Testis (tissue), 2 donors: ENCODE measurements at regions not wholly inside any gene's neighbourhood (a gene's known extent, or its start where the extent isn't known, plus 50 kb on each side); places are given as distances from the start of the nearest gene placed in this dataset.
"Not testable (repeated sequence)": the region's sequence is repeated elsewhere in the genome, so short reads cannot be mapped to it uniquely, and the experiment has no call there.

Experiments used
- POLR2A ChIP-seq: fragments of 450-650 bp; IDR thresholded peaks from one replicate; pipeline ENCODE4 v1.6.1; 2017; ENCODE audit warnings: antibody characterized with exemption, mild to moderate bottlenecking, moderate library complexity
- TF ChIP-seq, protein P1 (sequence below), 3 experiments: fragments of 450-650 bp in 2 of 3; fragments of 200-600 bp in 1 of 3; sonication (generic) in 1 of 3; IDR thresholded peaks; one replicate each; pipeline ENCODE4 v1.5.1; 2016 to 2019; ENCODE audit warnings: antibody characterized with exemption in 3 of 3, mild to moderate bottlenecking in 2 of 3, moderate library complexity in 1 of 3

GRCh38 chr1:143803927-143804411 is 167.8 kb downstream of the FAM72C start:
- TF ChIP-seq, protein P1, sequence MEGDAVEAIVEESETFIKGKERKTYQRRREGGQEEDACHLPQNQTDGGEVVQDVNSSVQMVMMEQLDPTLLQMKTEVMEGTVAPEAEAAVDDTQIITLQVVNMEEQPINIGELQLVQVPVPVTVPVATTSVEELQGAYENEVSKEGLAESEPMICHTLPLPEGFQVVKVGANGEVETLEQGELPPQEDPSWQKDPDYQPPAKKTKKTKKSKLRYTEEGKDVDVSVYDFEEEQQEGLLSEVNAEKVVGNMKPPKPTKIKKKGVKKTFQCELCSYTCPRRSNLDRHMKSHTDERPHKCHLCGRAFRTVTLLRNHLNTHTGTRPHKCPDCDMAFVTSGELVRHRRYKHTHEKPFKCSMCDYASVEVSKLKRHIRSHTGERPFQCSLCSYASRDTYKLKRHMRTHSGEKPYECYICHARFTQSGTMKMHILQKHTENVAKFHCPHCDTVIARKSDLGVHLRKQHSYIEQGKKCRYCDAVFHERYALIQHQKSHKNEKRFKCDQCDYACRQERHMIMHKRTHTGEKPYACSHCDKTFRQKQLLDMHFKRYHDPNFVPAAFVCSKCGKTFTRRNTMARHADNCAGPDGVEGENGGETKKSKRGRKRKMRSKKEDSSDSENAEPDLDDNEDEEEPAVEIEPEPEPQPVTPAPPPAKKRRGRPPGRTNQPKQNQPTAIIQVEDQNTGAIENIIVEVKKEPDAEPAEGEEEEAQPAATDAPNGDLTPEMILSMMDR (IDR thresholded peaks at IDR 0.05), result not testable (repeated sequence)
- not testable (repeated sequence) for TF ChIP-seq POLR2A
